ENCODE measurements at regions not wholly inside any gene's neighbourhood (a gene's known extent, or its start where the extent isn't known, plus 50 kb on each side); places are given as distances from the start of the nearest gene placed in this dataset.

GRCh38 chr6:170082067-170082466 lies 208.8 kb downstream of the DLL1 start:
- Histone ChIP-seq H3K4ac (replicated peaks; ENCODE audit: insufficient read length, low read depth, low read length) (no peak overlapping the region), H3K18ac (ENCODE audit: extremely low read depth, low read length) (no peak overlapping the region), H3K23me2 (ENCODE audit: low read depth, low read length) (no peaks in the 10 kb centered on the region), H2AK5ac (ENCODE audit: low read depth, low read length) (no peak overlapping the region), H2BK20ac (ENCODE audit: low read length) (no peak overlapping the region), H3K36me3 (ENCODE audit: control insufficient read depth in 2 of 4, insufficient read depth in 4 of 4, low read length in 3 of 4) (no peaks in the 10 kb centered on the region; a peak in 1 of 8 replicates), H4K20me1 (replicated peaks in 1 of 2; ENCODE audit: control insufficient read depth in 1 of 2, insufficient read depth in 2 of 2, low read length in 2 of 2) (no peaks in the 10 kb centered on the region), H3K4me3 (ENCODE audit: extremely low read depth in 1 of 4, insufficient read depth in 2 of 4, low read depth in 3 of 4, low read length in 4 of 4) (no peak overlapping the region), H4K91ac (replicated peaks; ENCODE audit: insufficient read length, low read length) (no peak overlapping the region), H3K27ac (ENCODE audit: low read depth, low read length) (no peak overlapping the region), H3K14ac (ENCODE audit: insufficient read length) (no peak overlapping the region), H4K5ac (ENCODE audit: insufficient read length, low read depth, low read length) (no peak overlapping the region), H3K27me3 (replicated peaks in 1 of 4; ENCODE audit: control insufficient read depth in 3 of 4, extremely low read depth in 1 of 4, insufficient read depth in 3 of 4, low read length in 3 of 4) (no peaks in the 10 kb centered on the region), H2BK120ac (replicated peaks; ENCODE audit: low read depth, low read length) (no peak overlapping the region), H4K8ac (ENCODE audit: extremely low read depth, insufficient read depth, low read length) (no peak overlapping the region), H3K9me3 (ENCODE audit: insufficient read depth in 2 of 2, low read depth in 1 of 2, low read length in 1 of 2) (peaks cover 0 to 8% of the 10 kb centered on the region in 2 experiments; a peak in 3 of 4 replicates), H3K79me1 (ENCODE audit: low read depth, low read length) (no peaks in the 10 kb centered on the region), H2BK5ac (ENCODE audit: low read depth, low read length) (no peak overlapping the region), H2BK15ac (ENCODE audit: low read length) (no peak overlapping the region), H3K4me2 (ENCODE audit: insufficient read depth in 1 of 2, low read depth in 2 of 2, low read length in 2 of 2) (no peak overlapping the region), H3K23ac (ENCODE audit: insufficient read length) (no peak overlapping the region), H2BK12ac (ENCODE audit: low read depth, low read length) (no peak overlapping the region), H3K4me1 (replicated peaks in 1 of 4; ENCODE audit: control insufficient read depth in 3 of 4, insufficient read depth in 4 of 4, low read length in 3 of 4) (no peaks in the 10 kb centered on the region), H3K9ac (replicated peaks in 1 of 4; ENCODE audit: extremely low read depth in 1 of 4, low read depth in 3 of 4, low read length in 3 of 4) (no peak overlapping the region), H3K56ac (replicated peaks; ENCODE audit: insufficient read length, low read depth, low read length) (no peak overlapping the region), H2AFZ (ENCODE audit: low read length) (no peak overlapping the region), H3K79me2 (ENCODE audit: control insufficient read depth in 1 of 2, insufficient read depth in 2 of 2, low read length in 2 of 2) (no peaks in the 10 kb centered on the region)
- WGBS, 2 experiments (ENCODE audit: extremely low coverage in 1 of 2, insufficient coverage in 1 of 2, insufficient read length in 1 of 2, insufficient replicate concordance in 2 of 2, low coverage in 1 of 2, low lambda C conversion rate in 2 of 2, missing lambda C conversion rate in 1 of 2): 88% methylated on average over 13 of the region's 13 CpGs; no CpG with 5 or more reads in 1 of the 2 experiments
- POLR2A ChIA-PET (ENCODE audit: partially characterized antibody): no interaction called here
- CTCF ChIA-PET (ENCODE audit: partially characterized antibody): no interaction called here
- DNase-seq (ENCODE audit: low read depth in 1 of 2, low spot score in 2 of 2): no peak
- FAIRE-seq: no peak
- TF ChIP-seq SRF (IDR thresholded peaks at IDR 0.05; ENCODE audit: low read depth, low read length) (no peak), SAP30 (IDR thresholded peaks at IDR 0.05; ENCODE audit: insufficient read depth, insufficient replicate concordance, low read length) (no peak), SIRT6 (IDR thresholded peaks at IDR 0.05; ENCODE audit: low read length) (no peak), CBX8 (IDR thresholded peaks at IDR 0.05; ENCODE audit: borderline replicate concordance, low read depth, low read length) (no peak), KDM4A (IDR thresholded peaks at IDR 0.05; ENCODE audit: low read depth, low read length, severe bottlenecking) (no peak), SIN3A (conservative IDR thresholded peaks at IDR 0.05 in 1 of 2, IDR thresholded peaks at IDR 0.05 in 1 of 2; ENCODE audit: low read depth in 1 of 2, low read length in 2 of 2) (no peak), TEAD4 (IDR thresholded peaks at IDR 0.05; ENCODE audit: low read depth, low read length) (no peak), GABPA (IDR thresholded peaks at IDR 0.05; ENCODE audit: borderline replicate concordance, insufficient read depth, low read length) (no peak), USF2 (IDR thresholded peaks at IDR 0.05; ENCODE audit: low read length) (no peak), SP4 (IDR thresholded peaks at IDR 0.05; ENCODE audit: low read length) (no peak), FOSL1 (IDR thresholded peaks at IDR 0.05; ENCODE audit: insufficient read depth, low read depth, low read length) (no peak), CHD1 (IDR thresholded peaks at IDR 0.05; ENCODE audit: low read depth, low read length) (no peak), ZNF274 (IDR thresholded peaks at IDR 0.05; ENCODE audit: borderline replicate concordance, extremely low read depth, low read length) (no peak), HDAC2 (IDR thresholded peaks at IDR 0.05; ENCODE audit: borderline replicate concordance in 1 of 2, low read depth in 2 of 2, low read length in 2 of 2) (no peak)

Data from H1 (cell line).